Right ventricle myocardium inferior (tissue), 1 donor: ENCODE measurements at regions not wholly inside any gene's neighbourhood (a gene's known extent, or its start where the extent isn't known, plus 50 kb on each side); places are given as distances from the start of the nearest gene placed in this dataset.

Experiments
- ATAC-seq: fragments of 200-7000 bp; cut with Tn5 transposase; one replicate; pipeline ENCODE4 v1.9.1; 2020; ENCODE audit warnings: mild to moderate bottlenecking, moderate library complexity
- DNase-seq: peaks from one replicate; pipeline ENCODE4 v3.0.0; 2021; ENCODE audit errors: missing footprints
- intact Hi-C: fragments of 100-400 bp; cut with DNase I; formaldehyde crosslinking; loops from one replicate; pipeline ENCODE4 v1.11.0; 2022
- donor health status: DM: no; HTN: yes; CAD: no; lungs with severe emphysema.

DNA sequence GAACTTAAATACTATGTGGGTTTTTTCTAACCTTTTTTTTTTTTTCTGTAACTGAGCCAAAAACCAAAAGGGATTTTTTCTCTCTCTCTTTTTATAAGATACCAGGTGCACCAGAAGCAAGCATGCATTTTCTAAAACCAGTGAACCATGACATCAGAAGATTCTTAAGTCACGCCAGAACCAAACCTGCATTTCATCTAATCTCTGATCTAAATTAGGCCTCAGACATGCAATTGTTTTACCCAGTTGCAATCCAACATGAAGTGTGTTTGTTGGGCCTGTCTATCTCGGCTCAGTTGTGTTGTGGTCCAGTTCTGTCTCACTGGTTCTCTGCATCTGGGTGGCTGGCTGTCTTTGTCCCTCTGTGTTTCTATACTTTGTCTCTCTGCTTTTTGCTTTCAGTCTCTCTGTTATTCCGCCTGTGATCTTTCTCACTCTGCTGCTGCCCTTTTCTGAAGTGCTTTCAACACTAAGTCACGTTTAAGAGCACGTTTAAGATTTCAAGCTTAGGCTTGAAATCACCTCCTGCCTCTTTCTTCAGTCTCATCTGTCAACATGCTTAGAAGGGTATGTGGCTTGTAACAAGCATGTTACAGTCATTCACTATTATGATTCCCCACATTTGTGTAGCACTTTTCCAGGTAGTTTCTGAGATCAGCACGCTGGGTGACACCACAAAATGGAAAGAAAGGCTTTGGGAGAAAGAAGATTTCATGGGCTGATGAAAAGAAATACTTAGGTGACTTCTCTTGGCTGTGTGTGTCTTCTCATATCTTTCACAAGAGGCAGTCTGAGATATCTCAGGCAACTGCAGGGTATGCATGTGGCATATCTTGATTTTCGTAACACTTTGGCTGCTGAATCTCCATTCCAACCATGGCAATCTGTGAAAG, 488.9 kb downstream of the SHISA9 start:
- ATAC-seq (no peak), DNase-seq (no peak)
- intact Hi-C loops = no loop called here

GRCh38 chr16:13390986-13391305, 489.5 kb downstream of the SHISA9 start:
- intact Hi-C loops = no loop called here
- ATAC-seq (no peak), DNase-seq (no peak)

GRCh38 chr16:13391337-13391736, 489.9 kb downstream of the SHISA9 start:
- DNase-seq (no peak), ATAC-seq (no peak)
- intact Hi-C loops = no loop called here

GRCh38 chr16:13392341-13392740, 490.9 kb downstream of the SHISA9 start:
- no peak for ATAC-seq
- intact Hi-C loops = no loop called here
- no peak for DNase-seq

- intact Hi-C loops = no loop called here
- ATAC-seq (no peak), DNase-seq (no peak)
Measured at GRCh38 chr16:13393816-13394215, 492.4 kb downstream of the SHISA9 start.

DNA sequence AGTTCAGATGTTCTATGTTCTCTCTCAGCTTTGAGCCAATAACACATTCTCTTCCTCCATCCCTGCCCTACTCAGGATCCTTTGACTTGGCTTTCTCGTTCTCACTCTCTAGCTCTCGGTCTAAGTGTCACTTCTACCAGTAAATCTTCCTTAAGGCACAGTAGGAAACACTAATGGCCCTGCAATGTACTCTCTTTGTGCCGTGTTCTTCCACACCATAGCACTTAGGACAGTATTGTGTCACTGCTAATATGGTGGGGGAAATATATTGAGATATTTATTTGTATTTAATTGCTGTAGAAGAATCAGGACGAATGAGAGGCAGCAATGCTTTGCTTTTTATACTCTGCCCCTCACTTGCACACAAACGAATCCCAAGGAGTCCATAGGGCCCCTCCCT, 493.1 kb downstream of the SHISA9 start:
- intact Hi-C loops = no loop called here
- ATAC-seq (no peak), DNase-seq (no peak)

DNA sequence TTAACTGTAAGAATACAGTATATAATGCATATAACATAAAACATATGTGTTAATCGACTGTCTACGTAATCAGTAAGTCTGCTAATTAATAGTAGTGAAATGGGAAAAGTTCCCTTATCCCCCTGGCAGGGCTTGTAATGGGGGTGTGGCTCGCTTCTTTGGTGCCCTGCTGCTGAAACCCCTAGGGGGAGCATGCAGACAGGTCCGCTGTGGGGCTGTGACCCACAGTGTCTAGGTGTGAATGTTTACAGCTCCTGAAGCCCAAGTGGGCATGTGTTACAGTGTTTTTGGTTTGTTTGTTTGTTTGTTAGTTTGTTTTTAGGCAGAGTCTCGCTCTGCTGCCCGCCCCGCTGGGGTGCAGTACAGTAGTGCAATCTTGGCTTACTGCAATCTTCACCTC, 495.7 kb downstream of the SHISA9 start:
- DNase-seq (no peak), ATAC-seq (no peak)
- intact Hi-C loops = no loop called here

DNA sequence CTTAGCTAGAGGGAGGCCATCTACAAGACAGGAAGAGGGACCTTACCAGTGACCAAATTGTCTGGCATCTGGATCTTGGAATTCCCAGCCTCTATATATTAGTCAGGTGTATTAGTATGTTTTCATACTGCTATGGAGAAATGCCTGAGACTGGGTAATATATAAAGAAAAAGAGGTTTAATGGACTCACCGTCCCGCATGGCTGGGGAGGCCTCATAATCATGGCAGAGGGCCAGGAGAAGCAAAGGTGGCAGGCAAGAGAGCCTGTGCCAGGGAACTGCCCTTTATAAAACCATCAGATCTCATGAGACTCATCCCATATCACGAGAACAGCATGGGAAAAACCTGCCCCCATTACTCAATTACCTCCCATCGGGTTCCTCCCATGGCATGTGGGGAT, 500.2 kb downstream of the SHISA9 start:
- no peak for ATAC-seq
- no peak for DNase-seq
- intact Hi-C loops = no loop called here

- no peak for ATAC-seq
- intact Hi-C loops = no loop called here
- no peak for DNase-seq
Measured at GRCh38 chr16:13402601-13403000, 501.2 kb downstream of the SHISA9 start.

- DNase-seq (no peak), ATAC-seq (no peak)
- intact Hi-C loops = no loop called here
Measured at GRCh38 chr16:13403326-13403725, 501.9 kb downstream of the SHISA9 start.

- DNase-seq (no peak), ATAC-seq (no peak)
- intact Hi-C loops = no loop called here
Measured at GRCh38 chr16:13414154-13414553, 505.8 kb upstream of the ERCC4 start.

GRCh38 chr16:13419589-13419988, 500.4 kb upstream of the ERCC4 start:
- ATAC-seq (no peak), DNase-seq (no peak)
- intact Hi-C loops = no loop called here

DNA sequence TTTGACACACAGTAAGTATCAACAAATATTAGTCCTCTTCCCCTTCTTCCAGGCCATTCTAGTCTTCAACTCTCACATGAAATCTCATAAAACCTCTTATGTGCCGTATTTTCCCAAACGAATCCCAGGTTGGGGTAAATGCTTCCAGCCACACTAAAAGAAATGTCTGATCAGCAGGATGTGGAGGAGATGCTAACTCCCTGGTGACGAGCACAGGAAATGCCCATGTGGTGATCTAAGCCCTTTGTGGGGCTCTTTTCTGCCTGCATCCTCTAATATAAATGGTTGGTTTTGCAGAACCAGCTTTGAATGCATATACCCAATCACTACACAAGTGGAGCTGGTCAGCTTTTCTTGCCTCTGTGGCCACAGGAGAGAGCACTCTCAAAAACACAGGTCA, 498.2 kb upstream of the ERCC4 start:
- intact Hi-C loops = no loop called here
- no peak for DNase-seq
- no peak for ATAC-seq

GRCh38 chr16:13425836-13426235, 494.1 kb upstream of the ERCC4 start:
- DNase-seq (no peak), ATAC-seq (no peak)
- intact Hi-C loops = no loop called here

DNA sequence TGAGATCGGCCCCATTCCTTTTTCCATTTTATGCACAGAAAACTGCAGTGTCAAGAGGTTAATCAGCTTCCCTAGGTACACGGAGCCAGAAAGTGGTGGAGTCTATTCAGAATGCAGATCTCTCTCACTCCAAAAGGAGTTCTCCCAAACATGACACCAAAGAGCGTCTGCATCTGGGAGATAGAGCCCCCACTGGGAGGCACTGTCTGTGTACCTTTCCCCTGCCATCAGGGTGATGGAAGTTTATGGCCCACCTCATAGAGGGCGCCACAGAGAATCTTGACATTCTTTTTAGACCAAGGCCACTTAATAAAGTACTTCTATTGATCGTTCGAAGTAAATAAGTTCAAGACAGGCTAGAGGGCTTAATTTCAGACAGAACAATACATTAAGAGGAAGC, 493.7 kb upstream of the ERCC4 start:
- no peak for ATAC-seq
- intact Hi-C loops = no loop called here
- DNase-seq = no peak

GRCh38 chr16:13426736-13427135, 493.2 kb upstream of the ERCC4 start:
- DNase-seq (no peak), ATAC-seq (no peak)
- intact Hi-C loops = no loop called here

DNA sequence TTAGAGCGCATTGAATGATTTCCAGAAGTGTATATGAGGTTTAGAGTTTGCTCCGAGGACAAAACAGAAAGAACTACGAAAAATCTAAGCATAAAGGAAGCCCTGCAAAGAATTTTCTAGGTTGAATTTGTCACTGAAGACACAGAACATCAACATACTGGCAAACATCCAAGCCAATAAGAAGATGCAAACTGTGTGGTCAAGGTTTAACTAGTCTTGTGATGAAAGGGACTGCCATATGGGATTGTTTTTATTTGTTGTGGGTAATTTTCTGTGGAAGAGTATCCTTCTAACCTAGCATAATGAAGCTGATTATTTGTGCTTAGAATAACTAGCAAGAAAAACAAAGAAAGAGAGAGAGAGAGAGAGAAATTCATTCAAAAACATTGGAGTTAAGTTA, 492.0 kb upstream of the ERCC4 start:
- ATAC-seq = no peak
- DNase-seq = no peak
- intact Hi-C loops = no loop called here

- no peak for DNase-seq
Measured at GRCh38 chr16:13429416-13429815, 490.5 kb upstream of the ERCC4 start.

DNA sequence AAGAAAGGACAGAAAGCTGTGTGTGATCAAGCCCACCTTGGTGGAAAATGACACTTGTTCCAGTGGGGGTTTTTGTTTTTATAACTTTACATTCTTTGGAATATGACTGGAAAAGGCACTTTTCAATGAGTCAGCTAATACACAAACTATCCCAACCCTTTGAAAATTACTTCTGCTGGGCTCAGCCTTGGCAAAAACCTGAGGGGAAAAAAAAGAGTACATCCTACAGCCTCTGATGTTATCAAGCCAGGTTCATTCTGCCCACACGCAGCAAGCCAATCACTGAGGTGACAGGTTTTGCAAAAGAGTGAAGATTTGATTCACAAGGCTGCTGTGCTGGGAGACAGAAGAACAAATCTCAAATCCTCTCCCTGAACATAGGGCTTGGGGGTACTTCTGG, 484.5 kb upstream of the ERCC4 start:
- no peak for ATAC-seq
- intact Hi-C loops = no loop called here
- no peak for DNase-seq

More at GRCh38 chr16:13429416-13429815, 490.5 kb upstream of the ERCC4 start:
- intact Hi-C loops = no loop called here
- ATAC-seq = no peak

- intact Hi-C loops = no loop called here
- no peak for ATAC-seq
- DNase-seq = no peak
Measured at GRCh38 chr16:13435873-13436474, 484.0 kb upstream of the ERCC4 start.
